DMS 273 treated with DMSO at 0.1 percent for 48 hours (cell line): ENCODE measurements at regions not wholly inside any gene's neighbourhood (a gene's known extent, or its start where the extent isn't known, plus 50 kb on each side); places are given as distances from the start of the nearest gene placed in this dataset.
"Not testable (repeated sequence)": the region's sequence is repeated elsewhere in the genome, so short reads cannot be mapped to it uniquely, and the experiment has no call there.

Experiments
- DNase-seq: peaks from one replicate; lab custom pipeline; 2025; lab: John Stamatoyannopoulos, UW

DNA sequence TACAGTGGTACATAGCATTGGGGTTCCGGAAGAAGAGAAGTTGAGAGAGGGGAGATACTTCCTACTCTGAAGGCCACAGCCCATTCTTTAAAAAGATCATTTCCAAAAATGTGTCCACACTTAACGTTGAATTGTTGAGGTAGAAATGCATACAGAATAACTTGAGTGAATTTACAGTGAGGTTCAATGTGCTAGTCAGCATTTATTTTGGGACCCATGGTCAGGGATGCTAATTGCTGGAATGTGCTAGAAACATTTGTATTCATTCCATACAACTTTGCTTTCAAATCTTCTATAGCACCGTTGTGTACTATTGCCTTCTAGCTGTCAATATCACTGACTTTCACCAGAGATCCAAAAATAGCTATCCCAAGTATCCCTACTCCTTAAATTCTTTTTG lies 325.9 kb downstream of the SATB2 start:
- DNase-seq: no peak

DNA sequence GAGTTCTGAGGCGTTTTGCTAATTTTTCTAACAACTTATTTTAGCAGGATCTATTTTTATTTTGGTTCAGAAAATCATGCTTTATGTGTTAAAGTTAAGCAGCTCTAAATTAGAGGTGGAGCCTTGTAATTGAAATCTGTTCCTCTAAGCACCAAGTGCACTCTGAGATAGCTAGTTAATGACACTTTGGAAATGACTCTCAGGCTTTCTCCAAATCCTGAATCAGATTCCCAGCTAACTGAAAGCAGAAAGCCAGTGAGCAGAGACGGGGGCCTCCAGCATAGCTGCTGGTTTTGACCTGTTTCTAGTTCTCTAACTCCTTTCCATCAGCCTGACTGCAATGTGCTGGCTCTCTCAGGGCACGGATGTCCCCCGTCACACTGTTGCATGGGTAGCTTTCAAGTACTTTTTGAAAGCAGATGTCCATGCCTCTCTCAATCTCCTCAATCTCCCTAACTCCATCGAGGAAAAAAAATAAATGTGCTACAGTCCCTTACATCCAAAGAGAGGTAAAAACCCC lies 326.5 kb downstream of the SATB2 start:
- no peak for DNase-seq

DNA sequence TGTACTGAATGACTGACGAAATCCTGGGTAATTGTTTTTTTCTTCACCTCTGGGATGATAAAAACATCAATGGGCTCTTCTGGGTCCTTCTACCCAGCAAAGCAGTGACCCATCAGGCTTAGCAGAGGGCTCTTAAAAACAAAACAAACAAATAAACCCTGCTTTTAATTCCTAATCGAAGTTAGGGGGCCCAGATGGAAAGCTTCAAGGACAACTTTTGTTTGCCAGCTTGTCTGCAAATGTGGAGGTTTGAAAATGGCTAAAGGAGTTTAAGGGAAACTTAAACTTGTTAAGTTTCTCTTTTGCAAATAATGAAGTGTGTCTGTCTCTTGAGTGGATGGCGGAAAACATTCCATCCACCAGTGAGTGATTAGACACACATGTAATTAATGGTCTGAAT lies 327.2 kb downstream of the SATB2 start:
- DNase-seq: no peak

- no peak for DNase-seq
These were observed 329.1 kb downstream of the SATB2 start for GRCh38 chr2:199128476-199129229.

GRCh38 chr2:199119796-199120195 lies 337.9 kb downstream of the SATB2 start:
- no peak for DNase-seq

GRCh38 chr2:199118673-199119112 lies 339.0 kb downstream of the SATB2 start:
- DNase-seq: no peak

GRCh38 chr2:199115169-199115568 lies 342.6 kb downstream of the SATB2 start:
- DNase-seq: no peak

DNA sequence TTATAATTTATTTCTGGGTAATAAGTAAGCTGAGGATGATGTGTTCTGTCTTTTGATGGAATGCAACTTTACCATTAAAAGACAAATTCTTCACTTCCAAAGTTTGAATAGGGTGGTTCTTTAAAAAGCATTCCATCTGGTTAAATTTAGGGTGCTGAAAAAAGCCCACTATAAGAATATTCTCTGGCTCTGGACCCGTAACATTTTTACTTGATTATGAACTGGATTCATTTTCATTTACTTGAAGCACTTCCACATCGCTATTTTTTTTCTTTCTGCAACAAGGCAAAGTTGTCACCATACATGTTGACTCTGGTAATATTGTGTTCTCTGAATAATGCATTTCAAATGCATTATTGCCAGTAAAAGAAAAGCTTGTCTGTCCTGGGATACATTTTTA lies 344.6 kb downstream of the SATB2 start:
- DNase-seq: no peak

GRCh38 chr2:199111458-199111857 lies 346.3 kb downstream of the SATB2 start:
- DNase-seq: no peak

DNA sequence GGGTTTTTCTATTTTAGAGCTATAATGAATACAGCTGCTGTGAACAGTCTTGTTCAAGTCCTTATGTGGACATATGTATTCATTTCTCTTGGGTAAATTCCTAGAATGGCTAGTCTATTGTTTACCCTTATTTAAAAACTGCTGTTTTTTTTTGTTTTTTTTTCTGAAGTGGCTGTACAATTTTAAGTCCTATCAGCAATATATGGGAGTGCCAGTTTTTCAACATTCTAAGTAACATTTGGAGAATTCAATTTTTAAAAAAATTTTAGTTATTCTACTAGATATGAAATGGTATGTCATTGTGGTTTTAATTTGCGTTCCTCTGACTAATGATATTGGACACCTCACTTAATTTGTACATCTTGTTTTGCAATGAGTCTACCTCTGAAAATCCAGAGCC lies 349.7 kb downstream of the SATB2 start:
- no peak for DNase-seq

DNA sequence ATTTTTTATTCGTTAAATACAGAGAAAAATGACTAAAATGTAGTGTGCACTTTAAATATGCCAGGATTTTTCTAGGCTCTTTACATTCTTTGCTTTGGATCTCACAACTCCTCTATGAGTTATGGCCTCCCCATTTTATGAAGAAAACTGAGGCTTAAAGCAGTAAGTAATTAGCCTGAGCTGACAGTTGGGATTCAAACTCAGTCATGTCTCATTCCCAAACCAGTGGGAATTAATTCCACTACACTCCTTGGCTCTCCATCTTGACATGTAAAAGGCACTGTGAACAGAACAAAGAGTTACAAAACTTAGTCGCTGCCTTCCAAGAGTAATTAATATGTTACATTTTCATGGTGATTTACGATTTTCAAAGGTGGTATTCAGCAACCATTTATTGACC lies 351.9 kb downstream of the SATB2 start:
- no peak for DNase-seq

- no peak for DNase-seq
These were observed 356.3 kb downstream of the SATB2 start for GRCh38 chr2:199101487-199101886.

GRCh38 chr2:199100326-199101110 lies 357.2 kb downstream of the SATB2 start:
- DNase-seq: no peak

- DNase-seq: no peak
These were observed 365.3 kb downstream of the SATB2 start for GRCh38 chr2:199092419-199092818.

DNA sequence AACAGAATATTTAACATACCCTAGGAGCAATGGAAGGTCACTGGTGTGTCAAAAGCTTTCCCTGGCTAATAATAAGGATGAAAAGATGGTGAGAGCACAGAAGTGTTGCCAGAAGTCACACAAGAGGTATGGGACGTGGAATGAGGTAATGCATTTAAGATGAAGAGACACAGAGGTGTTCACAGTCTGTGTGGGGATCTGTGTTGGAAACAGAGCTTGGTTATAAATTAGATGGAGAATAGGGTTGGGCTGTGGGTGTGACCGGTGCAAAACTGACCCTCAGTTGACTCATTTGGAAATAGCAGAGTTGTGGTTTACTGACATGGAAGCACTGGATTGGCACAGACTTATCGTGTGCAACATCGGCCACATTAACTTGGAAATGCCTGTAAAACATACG lies 372.5 kb downstream of the SATB2 start:
- DNase-seq: no peak

GRCh38 chr2:199070322-199070949 lies 387.3 kb downstream of the SATB2 start:
- no peak for DNase-seq

- no peak for DNase-seq
These were observed 393.5 kb downstream of the SATB2 start for GRCh38 chr2:199064201-199064600.

GRCh38 chr2:199057936-199058335 lies 399.8 kb downstream of the SATB2 start:
- no peak for DNase-seq

DNA sequence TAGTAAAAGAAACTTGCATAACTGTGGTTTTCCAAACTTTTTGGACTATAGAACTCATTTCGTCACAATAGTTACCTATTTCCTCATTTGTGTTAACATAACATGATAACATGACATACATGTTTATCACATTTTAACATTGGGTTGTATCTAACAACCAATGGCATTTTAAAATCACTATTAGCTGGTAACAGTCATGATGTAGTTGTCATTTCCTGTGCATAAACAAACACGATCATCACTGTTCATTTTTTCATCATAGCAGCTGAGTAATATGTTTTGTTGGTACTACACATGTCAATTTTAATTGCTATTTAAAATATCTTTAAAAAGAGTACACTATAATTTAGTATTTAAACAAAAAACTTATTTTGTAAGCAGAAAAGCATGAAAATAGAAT lies 402.4 kb downstream of the SATB2 start:
- DNase-seq: no peak

DNA sequence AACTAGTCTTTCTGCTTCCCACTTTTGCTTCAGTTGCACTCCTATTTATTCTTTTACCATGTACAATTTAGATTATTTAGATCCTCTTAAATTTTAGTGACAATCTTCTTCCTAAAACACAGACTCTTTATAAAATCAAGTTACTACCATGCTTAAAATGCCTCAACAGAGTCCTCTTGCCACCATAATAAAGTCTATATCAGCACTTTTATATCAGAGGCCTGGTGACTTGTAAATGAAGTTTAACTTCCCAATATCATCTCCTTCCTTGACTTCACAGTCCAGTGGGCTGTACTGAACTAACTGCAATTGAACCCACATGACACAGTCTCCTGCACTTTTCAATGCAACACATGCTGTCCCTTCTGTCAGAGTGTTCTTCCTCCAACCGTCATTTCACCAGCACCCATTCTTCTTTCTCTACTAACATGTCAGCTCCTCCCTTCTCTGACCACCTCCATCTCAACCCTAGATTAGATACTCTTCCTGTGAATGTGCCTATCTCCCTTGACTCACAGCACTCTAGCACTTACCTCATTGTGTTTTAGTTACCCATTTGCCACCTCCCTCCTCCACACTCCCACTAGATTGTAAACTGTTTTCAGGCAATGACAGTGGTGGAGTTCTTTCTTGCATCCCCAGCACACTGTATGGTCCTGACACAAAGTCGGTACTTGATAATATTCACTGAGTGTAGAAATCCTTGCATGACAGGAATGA lies 414.9 kb downstream of the SATB2 start:
- DNase-seq: no peak

- no peak for DNase-seq
These were observed 417.2 kb downstream of the SATB2 start for GRCh38 chr2:199040522-199040921.

DNA sequence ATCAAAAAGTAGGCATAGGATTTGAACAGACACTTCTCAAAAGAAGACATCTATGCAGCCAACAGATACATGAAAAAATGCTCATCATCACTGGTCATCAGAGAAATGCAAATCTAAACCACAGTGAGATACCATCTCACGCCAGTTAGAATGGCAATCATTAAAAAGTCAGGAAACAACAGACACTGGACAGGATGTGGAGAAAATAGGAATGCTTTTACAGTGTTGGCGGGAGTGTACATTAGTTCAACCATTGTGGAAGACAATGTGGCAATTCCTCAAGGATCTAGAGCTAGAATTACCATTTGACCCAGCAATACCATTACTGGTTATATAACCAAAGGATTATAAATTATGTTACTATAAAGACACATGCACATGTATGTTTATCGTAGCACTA lies 424.0 kb downstream of the SATB2 start:
- not testable (repeated sequence) for DNase-seq
